Osteocyte (in vitro differentiated cells): ENCODE measurements at regions not wholly inside any gene's neighbourhood (a gene's known extent, or its start where the extent isn't known, plus 50 kb on each side); places are given as distances from the start of the nearest gene placed in this dataset.

ENCODE experiments used
- DNase-seq: peaks from one replicate; pipeline ENCODE4 v3.0.0; 2021; ENCODE audit warnings: mixed read lengths; ENCODE audit not compliant: unreplicated experiment; ENCODE audit errors: extremely low spot score
- H3K27ac Mint-ChIP-seq: one replicate; pipeline ENCODE4 v1.8.0; 2021; ENCODE audit warnings: mild to moderate bottlenecking, mixed read lengths; ENCODE audit not compliant: unreplicated experiment
- H3K27me3 Mint-ChIP-seq: one replicate; pipeline ENCODE4 v1.8.0; 2021; ENCODE audit warnings: mixed read lengths; ENCODE audit not compliant: unreplicated experiment
- H3K36me3 Mint-ChIP-seq: one replicate; pipeline ENCODE4 v1.8.0; 2021; ENCODE audit warnings: mixed read lengths; ENCODE audit not compliant: unreplicated experiment
- H3K4me1 Mint-ChIP-seq: one replicate; pipeline ENCODE4 v1.8.0; 2021; ENCODE audit warnings: mixed read lengths; ENCODE audit not compliant: unreplicated experiment
- H3K4me3 Mint-ChIP-seq: one replicate; pipeline ENCODE4 v1.8.0; 2021; ENCODE audit warnings: mild to moderate bottlenecking, moderate library complexity, mixed read lengths; ENCODE audit not compliant: unreplicated experiment
- H3K9me3 Mint-ChIP-seq: one replicate; pipeline ENCODE4 v1.8.0; 2021; ENCODE audit warnings: mixed read lengths; ENCODE audit not compliant: unreplicated experiment
- TF ChIP-seq, protein P1 (sequence below): fragments of 200-600 bp; sonication (generic); IDR thresholded peaks from 2 replicates; pipeline ENCODE4 v1.5.0; 2021; ENCODE audit warnings: antibody characterized with exemption, mild to moderate bottlenecking, moderate library complexity

DNA sequence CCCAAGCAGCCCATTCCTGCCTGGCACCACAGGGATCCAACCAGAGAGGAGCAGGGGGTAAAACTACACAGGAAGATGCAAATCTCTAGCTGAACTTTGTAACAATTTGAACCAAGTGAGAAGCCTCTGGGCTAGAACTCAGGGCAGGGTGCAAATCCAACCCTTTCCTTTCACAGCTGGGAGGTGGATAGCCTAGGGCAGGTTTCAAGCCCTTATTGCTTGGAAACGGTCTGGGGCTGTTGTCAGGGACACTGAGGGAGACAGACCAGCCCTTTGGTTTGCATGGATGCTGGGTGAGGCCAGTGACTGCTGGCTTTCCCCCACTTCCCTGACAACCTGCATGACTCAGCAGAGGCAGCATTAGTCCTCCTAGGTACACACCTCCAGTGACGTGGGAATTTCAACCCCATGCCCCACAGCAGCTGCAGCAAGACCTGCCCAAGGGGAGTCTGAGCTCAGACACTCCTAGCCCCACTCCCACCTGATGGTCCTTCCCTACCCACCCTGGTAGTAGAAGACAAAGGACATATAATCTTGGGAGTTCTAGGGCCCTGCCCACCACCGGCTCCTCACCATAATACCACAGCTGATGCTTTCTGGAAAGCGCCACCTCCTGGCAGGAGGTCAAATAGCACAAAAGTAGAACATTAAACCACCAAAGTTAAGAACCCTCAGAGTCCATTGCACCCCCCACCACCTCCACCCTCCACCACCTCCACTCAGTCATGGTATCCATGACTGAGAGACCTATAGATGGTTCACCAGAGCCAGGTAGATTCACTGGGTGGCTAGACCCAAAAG, 797.7 kb upstream of the MAN1A1 start:
- Mint-ChIP-seq H3K4me1 (no peaks in the 10 kb centered on the region), H3K9me3 (peaks cover 5% of the 10 kb centered on the region), H3K27ac (no peak overlapping the region), H3K27me3 (no peaks in the 10 kb centered on the region), H3K4me3 (no peak overlapping the region), H3K36me3 (no peaks in the 10 kb centered on the region)
- TF ChIP-seq, protein P1, sequence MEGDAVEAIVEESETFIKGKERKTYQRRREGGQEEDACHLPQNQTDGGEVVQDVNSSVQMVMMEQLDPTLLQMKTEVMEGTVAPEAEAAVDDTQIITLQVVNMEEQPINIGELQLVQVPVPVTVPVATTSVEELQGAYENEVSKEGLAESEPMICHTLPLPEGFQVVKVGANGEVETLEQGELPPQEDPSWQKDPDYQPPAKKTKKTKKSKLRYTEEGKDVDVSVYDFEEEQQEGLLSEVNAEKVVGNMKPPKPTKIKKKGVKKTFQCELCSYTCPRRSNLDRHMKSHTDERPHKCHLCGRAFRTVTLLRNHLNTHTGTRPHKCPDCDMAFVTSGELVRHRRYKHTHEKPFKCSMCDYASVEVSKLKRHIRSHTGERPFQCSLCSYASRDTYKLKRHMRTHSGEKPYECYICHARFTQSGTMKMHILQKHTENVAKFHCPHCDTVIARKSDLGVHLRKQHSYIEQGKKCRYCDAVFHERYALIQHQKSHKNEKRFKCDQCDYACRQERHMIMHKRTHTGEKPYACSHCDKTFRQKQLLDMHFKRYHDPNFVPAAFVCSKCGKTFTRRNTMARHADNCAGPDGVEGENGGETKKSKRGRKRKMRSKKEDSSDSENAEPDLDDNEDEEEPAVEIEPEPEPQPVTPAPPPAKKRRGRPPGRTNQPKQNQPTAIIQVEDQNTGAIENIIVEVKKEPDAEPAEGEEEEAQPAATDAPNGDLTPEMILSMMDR = no peak
- DNase-seq = no peak

DNA sequence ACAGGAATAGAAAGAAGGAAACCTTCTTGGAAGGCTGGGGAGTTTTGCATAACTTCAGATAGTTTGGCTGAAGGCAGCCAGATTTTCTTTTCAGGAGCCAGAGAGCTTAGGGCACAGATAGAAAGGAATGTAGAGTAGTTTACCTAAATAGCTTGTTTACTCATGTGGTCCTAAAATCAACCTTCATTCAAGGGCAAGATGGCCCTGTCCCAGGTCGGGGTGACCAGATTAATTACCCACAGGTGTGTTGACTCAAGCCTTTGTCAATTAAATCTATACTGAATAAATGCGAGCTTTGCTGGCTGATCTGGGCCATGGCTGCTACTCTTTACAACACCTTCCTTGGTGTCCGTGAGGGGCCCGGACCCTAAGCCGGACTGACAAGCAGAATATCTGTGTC, 792.0 kb upstream of the MAN1A1 start:
- no peak for DNase-seq
- H3K27me3 Mint-ChIP-seq = no peaks in the 10 kb centered on the region
- no peaks in the 10 kb centered on the region for H3K9me3 Mint-ChIP-seq
- H3K4me1 Mint-ChIP-seq = no peaks in the 10 kb centered on the region
- TF ChIP-seq, protein P1 = no peak
- no peak overlapping the region for H3K4me3 Mint-ChIP-seq
- H3K27ac Mint-ChIP-seq = no peak overlapping the region
- H3K36me3 Mint-ChIP-seq = no peaks in the 10 kb centered on the region

DNA sequence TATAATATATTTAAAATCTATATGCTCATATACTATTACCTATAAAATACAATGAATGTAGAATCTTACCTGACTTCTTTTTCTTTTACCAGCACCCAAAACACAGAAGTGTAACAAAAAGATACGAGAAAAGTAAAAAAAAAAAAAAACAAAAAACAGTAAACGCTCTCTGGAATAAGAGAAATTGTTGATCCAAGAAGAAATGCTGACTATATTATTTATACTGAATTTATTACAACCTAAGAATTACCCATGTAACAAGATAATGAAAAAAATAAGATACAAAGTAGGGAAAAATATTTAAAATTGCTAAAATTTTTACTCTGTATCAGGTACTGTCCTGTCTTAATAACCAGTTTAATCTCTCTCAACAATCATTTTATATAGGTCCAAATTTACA, 787.9 kb upstream of the MAN1A1 start:
- Mint-ChIP-seq H3K27me3 (no peaks in the 10 kb centered on the region), H3K4me1 (no peaks in the 10 kb centered on the region), H3K27ac (no peak overlapping the region), H3K9me3 (no peaks in the 10 kb centered on the region), H3K4me3 (no peak overlapping the region), H3K36me3 (no peaks in the 10 kb centered on the region)
- TF ChIP-seq, protein P1 = no peak
- DNase-seq = no peak

DNA sequence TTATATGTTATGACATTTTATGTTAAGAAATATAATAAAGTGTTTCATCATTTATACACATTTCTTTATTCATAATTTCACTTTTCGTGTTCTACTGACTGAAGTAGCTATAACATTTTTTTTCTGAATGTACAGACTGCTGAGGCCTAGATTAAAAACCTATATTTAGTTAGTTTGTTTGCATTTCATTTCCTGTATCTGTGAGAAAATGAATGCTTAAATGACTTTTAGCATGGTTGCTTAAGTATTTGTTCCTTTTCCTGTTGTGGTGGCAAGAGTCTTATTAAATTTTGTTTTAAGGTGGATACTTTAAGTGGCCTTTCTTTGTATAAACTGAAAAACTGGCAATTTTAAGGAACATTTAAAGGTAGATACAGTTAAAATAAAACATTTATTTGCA, 779.7 kb upstream of the MAN1A1 start:
- H3K27ac Mint-ChIP-seq = no peak overlapping the region
- no peak overlapping the region for H3K4me3 Mint-ChIP-seq
- no peaks in the 10 kb centered on the region for H3K9me3 Mint-ChIP-seq
- H3K27me3 Mint-ChIP-seq = no peaks in the 10 kb centered on the region
- no peak for DNase-seq
- TF ChIP-seq, protein P1 = no peak
- no peaks in the 10 kb centered on the region for H3K36me3 Mint-ChIP-seq
- H3K4me1 Mint-ChIP-seq = no peaks in the 10 kb centered on the region

DNA sequence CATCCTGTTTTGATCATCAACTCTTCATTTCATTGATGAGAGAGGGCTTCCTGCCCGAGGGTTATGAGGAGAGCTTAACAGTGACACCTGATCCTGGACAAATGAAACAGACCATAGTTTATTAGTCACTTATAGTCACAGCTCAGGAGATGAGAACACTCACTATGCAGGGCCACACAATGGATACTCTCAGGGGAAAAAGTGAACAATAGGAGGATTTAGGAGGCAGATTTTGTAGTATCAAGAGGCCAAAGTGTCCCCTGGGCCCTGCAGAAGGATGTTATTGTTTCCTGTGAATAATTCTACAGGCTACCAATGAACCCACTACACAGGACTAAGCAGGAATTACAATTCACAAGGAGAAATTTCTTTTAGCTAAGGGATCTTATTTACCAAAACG, 772.8 kb upstream of the MAN1A1 start:
- Mint-ChIP-seq H3K36me3 (no peaks in the 10 kb centered on the region), H3K4me3 (no peak overlapping the region), H3K27ac (no peak overlapping the region), H3K27me3 (no peaks in the 10 kb centered on the region), H3K4me1 (no peaks in the 10 kb centered on the region), H3K9me3 (no peaks in the 10 kb centered on the region)
- no peak for DNase-seq
- TF ChIP-seq, protein P1 = no peak
